A673 (cell line): ENCODE measurements at regions not wholly inside any gene's neighbourhood (a gene's known extent, or its start where the extent isn't known, plus 50 kb on each side); places are given as distances from the start of the nearest gene placed in this dataset.

Experiments used
- BruUV-seq: library from RNA; stranded (reverse); fragments of 400-500 nt; replicated peaks from 2 replicates; lab custom pipeline; 2021; lab: Mats Ljungman, UMichigan
- CTCF ChIA-PET: fragments of 300-600 bp; sonication (Branson Sonifier 250); formaldehyde crosslinking; loops from one replicate; lab custom pipeline; 2022; ENCODE audit warnings: antibody characterized with exemption; lab: Charles Lee
- POLR2A ChIA-PET: fragments of 300-600 bp; sonication (Branson Sonifier 250); formaldehyde crosslinking; loops from one replicate; lab custom pipeline; 2022; ENCODE audit warnings: antibody characterized with exemption; ENCODE audit not compliant: low non-redundant PET; lab: Charles Lee
- DNase-seq: peaks from one replicate; pipeline ENCODE4 v3.0.0-alpha.2; 2015; ENCODE audit warnings: low spot score
- H3K27ac ChIP-seq: fragments of 200-600 bp; sonication (generic); 2 replicates; pipeline ENCODE4 v1.5.1; 2016; ENCODE audit warnings: mixed run types, low read depth, mild to moderate bottlenecking, mixed read lengths, antibody characterized with exemption, low read length; ENCODE audit not compliant: poor library complexity, severe bottlenecking
- H3K27me3 ChIP-seq: fragments of 200-600 bp; sonication (generic); replicated peaks from 2 replicates; pipeline ENCODE4 v1.6.1; 2017; ENCODE audit warnings: mixed run types, low read depth, mild to moderate bottlenecking, mixed read lengths, antibody characterized with exemption, low read length; ENCODE audit not compliant: insufficient read depth, poor library complexity
- H3K36me3 ChIP-seq: fragments of 200-600 bp; sonication (generic); 2 replicates; pipeline ENCODE4 v1.6.1; 2016; ENCODE audit warnings: mixed run types, mild to moderate bottlenecking, mixed read lengths, antibody characterized with exemption, low read length; ENCODE audit not compliant: insufficient read depth, poor library complexity, severe bottlenecking
- H3K4me1 ChIP-seq: fragments of 200-600 bp; sonication (generic); 2 replicates; pipeline ENCODE4 v1.6.1; 2017; ENCODE audit warnings: mixed run types, mild to moderate bottlenecking, mixed read lengths, antibody characterized with exemption, low read length; ENCODE audit not compliant: insufficient read depth, poor library complexity, severe bottlenecking
- H3K4me3 ChIP-seq: fragments of 200-600 bp; sonication (generic); 2 replicates; pipeline ENCODE4 v1.5.1; 2016; ENCODE audit warnings: low read depth, mixed run types, mild to moderate bottlenecking, mixed read lengths, low read length; ENCODE audit not compliant: poor library complexity, severe bottlenecking
- H3K9me3 ChIP-seq: fragments of 200-600 bp; sonication (generic); 2 replicates; pipeline ENCODE4 v1.6.1; 2016; ENCODE audit warnings: mixed run types, low read depth, mild to moderate bottlenecking, mixed read lengths, antibody characterized with exemption, low read length; ENCODE audit not compliant: poor library complexity, severe bottlenecking
- CTCF ChIP-seq: fragments of 300-800, 200-600 bp; sonication (generic); conservative IDR thresholded peaks from 2 replicates; pipeline ENCODE4 v1.5.1; 2017; ENCODE audit warnings: low read depth, mild to moderate bottlenecking, antibody characterized with exemption, low read length, moderate library complexity, mixed read lengths
- EZH2 ChIP-seq: fragments of 200-600 bp; sonication (generic); IDR thresholded peaks from 2 replicates; pipeline ENCODE4 v1.6.1; 2017; ENCODE audit warnings: borderline replicate concordance, low read depth, mild to moderate bottlenecking, mixed read lengths, antibody characterized with exemption, low read length; ENCODE audit not compliant: poor library complexity, severe bottlenecking
- intact Hi-C: fragments of 100-400 bp; cut with micrococcal nuclease; formaldehyde crosslinking; loops from one replicate; pipeline ENCODE4 v1.10.0; 2022; ENCODE audit not compliant: unreplicated experiment

- CTCF ChIA-PET: no interaction called here
- no peaks in the 10 kb centered on the region for H3K36me3 ChIP-seq
- DNase-seq: no peak
- no peak overlapping the region for H3K4me3 ChIP-seq
- no peak overlapping the region for H3K27ac ChIP-seq
- no peaks in the 10 kb centered on the region for H3K9me3 ChIP-seq
- H3K4me1 ChIP-seq: no peaks in the 10 kb centered on the region
- intact Hi-C loops: no loop called here
- peaks cover 9% of the 10 kb centered on the region for H3K27me3 ChIP-seq
- TF ChIP-seq CTCF (no peak), EZH2 (no peak)
- no TSS peak for BruUV-seq
- POLR2A ChIA-PET: no interaction called here
Observed at GRCh38 chr14:53528185-53528671, 375.1 kb upstream of the DDHD1 start.

- POLR2A ChIA-PET: no interaction called here
- DNase-seq: no peak
- no TSS peak for BruUV-seq
- no peak overlapping the region for H3K4me3 ChIP-seq
- peaks cover 9% of the 10 kb centered on the region for H3K27me3 ChIP-seq
- TF ChIP-seq EZH2: no peak
- TF ChIP-seq CTCF: no peak
- no peaks in the 10 kb centered on the region for H3K4me1 ChIP-seq
- intact Hi-C loops: no loop called here
- CTCF ChIA-PET: no interaction called here
- H3K9me3 ChIP-seq: no peaks in the 10 kb centered on the region
- H3K27ac ChIP-seq: no peak overlapping the region
- H3K36me3 ChIP-seq: no peaks in the 10 kb centered on the region
Observed at GRCh38 chr14:53526200-53526599, 373.1 kb upstream of the DDHD1 start.

GRCh38 chr14:53525608-53526007 lies 372.5 kb upstream of the DDHD1 start:
- Histone ChIP-seq H3K27ac (no peak overlapping the region), H3K4me1 (no peaks in the 10 kb centered on the region), H3K9me3 (no peaks in the 10 kb centered on the region), H3K36me3 (no peaks in the 10 kb centered on the region), H3K4me3 (no peak overlapping the region), H3K27me3 (peaks cover 9% of the 10 kb centered on the region)
- ChIA-PET POLR2A (no interaction called here), CTCF (no interaction called here)
- DNase-seq: no peak
- BruUV-seq: no TSS peak
- intact Hi-C loops: no loop called here
- TF ChIP-seq EZH2 (no peak), CTCF (no peak)
